DOHH2 (cell line): ENCODE measurements at regions not wholly inside any gene's neighbourhood (a gene's known extent, or its start where the extent isn't known, plus 50 kb on each side); places are given as distances from the start of the nearest gene placed in this dataset.

ENCODE experiments used
- H3F3A ChIP-seq: fragments of 200-600 bp; sonication (generic), shearing (Covaris generic); 2 replicates; pipeline ENCODE4 v1.6.0; 2016; ENCODE audit warnings: antibody characterized with exemption, mild to moderate bottlenecking; ENCODE audit not compliant: control insufficient read depth, insufficient read depth
- H3K27ac ChIP-seq: fragments of 200-600 bp; sonication (generic); 2 replicates; pipeline ENCODE4 v1.5.1; 2014; ENCODE audit warnings: low read depth, mild to moderate bottlenecking, low read length, moderate library complexity
- H3K27me3 ChIP-seq: fragments of 200-600 bp; sonication (generic); 2 replicates; pipeline ENCODE4 v1.6.1; 2014; ENCODE audit warnings: mild to moderate bottlenecking, low read length, mixed read lengths; ENCODE audit not compliant: control insufficient read depth
- H3K36me3 ChIP-seq: fragments of 200-600 bp; sonication (generic); 2 replicates; pipeline ENCODE4 v1.6.1; 2014; ENCODE audit warnings: mild to moderate bottlenecking, low read length, moderate library complexity, mixed read lengths; ENCODE audit not compliant: control insufficient read depth
- H3K4me1 ChIP-seq: fragments of 200-600 bp; sonication (generic); 2 replicates; pipeline ENCODE4 v1.6.1; 2014; ENCODE audit warnings: mild to moderate bottlenecking, low read length, mixed read lengths; ENCODE audit not compliant: control insufficient read depth
- H3K4me2 ChIP-seq: fragments of 200-600 bp; sonication (generic); 2 replicates; pipeline ENCODE4 v1.6.0; 2014; ENCODE audit warnings: mild to moderate bottlenecking, low read length, moderate library complexity
- H3K4me3 ChIP-seq: fragments of 200-600 bp; sonication (generic); 2 replicates; pipeline ENCODE4 v1.5.1; 2014; ENCODE audit warnings: mild to moderate bottlenecking, low read length, mixed read lengths
- H3K79me2 ChIP-seq: fragments of 200-600 bp; sonication (generic); 2 replicates; pipeline ENCODE4 v1.6.1; 2014; ENCODE audit warnings: mild to moderate bottlenecking, low read length, mixed read lengths; ENCODE audit not compliant: control insufficient read depth
- H3K9me2 ChIP-seq: fragments of 200-600 bp; sonication (generic); replicated peaks from 2 replicates; pipeline ENCODE4 v1.6.1; 2014; ENCODE audit warnings: mild to moderate bottlenecking, low read length, mixed read lengths; ENCODE audit not compliant: control insufficient read depth
- H3K9me3 ChIP-seq: fragments of 200-600 bp; sonication (generic); 2 replicates; pipeline ENCODE4 v1.6.1; 2014; ENCODE audit warnings: antibody characterized with exemption, low read length, mixed read lengths; ENCODE audit not compliant: control insufficient read depth, insufficient read depth
- H4K20me1 ChIP-seq: fragments of 200-600 bp; sonication (generic); 2 replicates; pipeline ENCODE4 v1.6.0; 2014; ENCODE audit warnings: low read depth, mild to moderate bottlenecking, antibody characterized with exemption, low read length, moderate library complexity; ENCODE audit not compliant: control insufficient read depth, insufficient read depth
- CTCF ChIP-seq: fragments of 200-600 bp; sonication (generic); IDR thresholded peaks from one replicate; pipeline ENCODE4 v1.5.1; 2014; ENCODE audit warnings: antibody characterized with exemption, mild to moderate bottlenecking, low read depth, low read length; ENCODE audit not compliant: poor library complexity, severe bottlenecking
- EZH2phosphoT487 ChIP-seq: fragments of 200-600 bp; sonication (generic); IDR thresholded peaks from 2 replicates; pipeline ENCODE4 v1.6.1; 2017; ENCODE audit warnings: borderline replicate concordance, mild to moderate bottlenecking, antibody characterized with exemption, low read length, moderate library complexity, mixed read lengths

GRCh38 chr4:180550106-180550505, 1693.1 kb upstream of the TENM3 start:
- Histone ChIP-seq H3K4me1 (no peaks in the 10 kb centered on the region), H3K9me3 (0 out of 2 replicates have a peak, but pooled peaks cover 3% of the 10 kb centered on the region), H3F3A (no peaks in the 10 kb centered on the region), H3K36me3 (no peaks in the 10 kb centered on the region), H3K4me3 (no peak overlapping the region), H3K27me3 (no peaks in the 10 kb centered on the region), H3K79me2 (no peaks in the 10 kb centered on the region), H4K20me1 (no peaks in the 10 kb centered on the region), H3K27ac (no peak overlapping the region), H3K4me2 (no peak overlapping the region), H3K9me2 (no peaks in the 10 kb centered on the region)
- TF ChIP-seq EZH2phosphoT487 = no peak
- peak; percentile 15 for TF ChIP-seq CTCF

GRCh38 chr4:180557348-180557747, 1685.9 kb upstream of the TENM3 start:
- Histone ChIP-seq H3K4me1 (no peaks in the 10 kb centered on the region), H3K4me2 (no peak overlapping the region), H3K9me2 (no peaks in the 10 kb centered on the region), H3K79me2 (no peaks in the 10 kb centered on the region), H3F3A (no peaks in the 10 kb centered on the region), H3K9me3 (no peaks in the 10 kb centered on the region), H3K27me3 (no peaks in the 10 kb centered on the region), H3K27ac (no peak overlapping the region), H3K4me3 (no peak overlapping the region), H4K20me1 (no peaks in the 10 kb centered on the region), H3K36me3 (no peaks in the 10 kb centered on the region)
- TF ChIP-seq EZH2phosphoT487 = no peak
- TF ChIP-seq CTCF = peak; percentile 58

GRCh38 chr4:180557950-180558349, 1685.3 kb upstream of the TENM3 start:
- Histone ChIP-seq H3K36me3 (no peaks in the 10 kb centered on the region), H3F3A (no peaks in the 10 kb centered on the region), H3K4me3 (no peak overlapping the region), H3K9me3 (no peaks in the 10 kb centered on the region), H3K79me2 (no peaks in the 10 kb centered on the region), H4K20me1 (no peaks in the 10 kb centered on the region), H3K4me1 (no peaks in the 10 kb centered on the region), H3K9me2 (no peaks in the 10 kb centered on the region), H3K27me3 (no peaks in the 10 kb centered on the region), H3K4me2 (no peak overlapping the region), H3K27ac (no peak overlapping the region)
- TF ChIP-seq CTCF (no peak), EZH2phosphoT487 (no peak)

GRCh38 chr4:180558427-180558826, 1684.8 kb upstream of the TENM3 start:
- H3F3A ChIP-seq = no peaks in the 10 kb centered on the region
- H3K4me3 ChIP-seq = no peak overlapping the region
- no peak overlapping the region for H3K4me2 ChIP-seq
- H4K20me1 ChIP-seq = no peaks in the 10 kb centered on the region
- H3K36me3 ChIP-seq = no peaks in the 10 kb centered on the region
- no peaks in the 10 kb centered on the region for H3K9me2 ChIP-seq
- no peak overlapping the region for H3K27ac ChIP-seq
- no peaks in the 10 kb centered on the region for H3K27me3 ChIP-seq
- no peak for TF ChIP-seq EZH2phosphoT487
- TF ChIP-seq CTCF = no peak
- no peaks in the 10 kb centered on the region for H3K79me2 ChIP-seq
- H3K4me1 ChIP-seq = no peaks in the 10 kb centered on the region
- no peaks in the 10 kb centered on the region for H3K9me3 ChIP-seq
